GM12892 (cell line): ENCODE measurements at regions not wholly inside any gene's neighbourhood (a gene's known extent, or its start where the extent isn't known, plus 50 kb on each side); places are given as distances from the start of the nearest gene placed in this dataset.

Experiments used
- POLR2A ChIP-seq: IDR thresholded peaks from 2 replicates; pipeline ENCODE4 v1.6.1; 2011; ENCODE audit warnings: low read depth, low read length, control low read depth
- POLR2AphosphoS5 ChIP-seq: IDR thresholded peaks from 2 replicates; pipeline ENCODE4 v1.6.1; 2011; ENCODE audit warnings: low read depth, low read length, control low read depth

DNA sequence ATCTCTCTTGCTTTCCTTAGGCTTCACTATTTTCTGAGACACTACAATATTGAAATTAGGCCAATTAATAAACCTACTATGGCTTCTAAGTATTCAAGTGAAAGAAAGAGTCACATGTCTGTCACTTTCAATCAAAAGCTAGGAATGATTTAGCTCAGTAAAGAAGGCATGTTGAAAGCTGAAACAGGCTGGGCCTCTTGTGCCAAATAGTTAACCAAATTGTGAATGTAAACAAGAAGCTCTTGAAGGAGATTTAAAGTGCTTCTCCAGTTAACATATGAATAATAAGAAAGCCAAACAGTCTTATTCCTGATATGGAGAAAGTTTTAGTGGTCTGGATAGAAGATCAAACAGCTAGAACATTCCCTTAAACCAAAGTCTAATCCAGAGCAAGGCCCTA is 236.3 kb downstream of the OTOR start:
- TF ChIP-seq POLR2AphosphoS5 = no peak
- no peak for TF ChIP-seq POLR2A
